Psoas muscle (tissue), 7 donors: ENCODE measurements at regions not wholly inside any gene's neighbourhood (a gene's known extent, or its start where the extent isn't known, plus 50 kb on each side); places are given as distances from the start of the nearest gene placed in this dataset.

Experiments
- ATAC-seq, 4 donors: fragments of 200-7000 bp; cut with Tn5 transposase; one replicate each; pipeline ENCODE4 v1.9.1; 2020; ENCODE audit warnings: moderate library complexity in 3 of 4, mild to moderate bottlenecking in 2 of 4
- DNase-seq, 2 donors: peaks; one replicate each; pipeline ENCODE4 v3.0.0-alpha.2; 2020
- H3K27ac ChIP-seq: fragments of 200-600 bp; one replicate; pipeline ENCODE4 v1.8.0; 2022
- H3K27me3 ChIP-seq, 3 donors: fragments of 200-600 bp in 1 of 3; one replicate each; pipeline versions ENCODE4 v1.6.1 to v1.8.0; 2013 to 2022; ENCODE audit warnings: low read length in 2 of 3, mild to moderate bottlenecking in 2 of 3, moderate library complexity in 1 of 3; ENCODE audit not compliant: insufficient read depth in 3 of 3
- H3K36me3 ChIP-seq, 2 donors: fragments of 200-600 bp in 1 of 2; one replicate each; pipeline versions ENCODE4 v1.6.1 to v1.8.0; 2013 to 2022; ENCODE audit warnings: low read depth in 1 of 2, mild to moderate bottlenecking in 1 of 2, moderate library complexity in 1 of 2; ENCODE audit not compliant: insufficient read depth in 1 of 2
- H3K4me1 ChIP-seq: fragments of 200-600 bp; one replicate; pipeline ENCODE4 v1.8.0; 2022
- H3K4me3 ChIP-seq: fragments of 200-600 bp; one replicate; pipeline ENCODE4 v1.8.0; 2022; ENCODE audit warnings: mild to moderate bottlenecking
- H3K9me3 ChIP-seq: fragments of 200-600 bp; one replicate; pipeline ENCODE4 v1.8.0; 2022
- whole genome bisulfite sequencing, 3 donors: extraction: QIAGEN DNeasy Blood & Tissue Kit; methylation state at CpG; one replicate each; pipeline versions ENCODE4 v1.1.6 to v1.1.7; 2013; 5-methylcytosine and 5-hydroxymethylcytosine counted together
- intact Hi-C, 2 donors: fragments of 100-400 bp; cut with DNase I; formaldehyde crosslinking; loops; one replicate each; pipeline versions ENCODE4 v1.11.0 to v1.14.2; 2022
- TF ChIP-seq, protein P1 (sequence below): fragments of 200-600 bp; IDR thresholded peaks from one replicate; pipeline ENCODE4 v1.8.0; 2022; ENCODE audit warnings: antibody characterized with exemption
- donor health status: healthy with polysubstance abuse.
- donor health status: DM: no; HTN: no; CAD: no; lungs with moderate emphysema.
- donor health status: Bipolar disorder and iron deficiency.
- donor health status: healthy.
- donor health status: DM: yes; HTN: yes; CAD: no.
- donor health status: DM: no; HTN: no; CAD: no.
- donor health status: DM: yes; HTN: yes; CAD: no.

DNA sequence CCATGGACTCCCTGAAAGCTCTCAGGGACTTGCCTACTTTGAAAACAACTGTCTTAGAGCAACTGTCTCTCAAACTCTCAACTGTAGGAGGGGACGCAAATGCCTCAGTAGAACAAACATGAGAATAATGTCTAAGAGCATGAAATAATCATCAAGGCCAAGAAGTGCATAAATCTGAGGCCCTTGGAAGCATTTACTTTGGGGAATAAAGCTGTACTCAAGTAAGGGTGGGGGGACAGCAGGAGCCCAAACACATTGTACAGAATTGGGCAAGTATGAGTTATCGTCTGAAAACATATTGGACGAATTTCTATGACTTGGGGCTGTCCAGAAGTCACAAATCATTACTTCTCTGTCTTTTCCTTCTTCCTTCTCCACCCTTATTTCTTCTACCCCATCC, 96.3 kb upstream of the HMHB1 start:
- intact Hi-C loops = no loop called here
- Histone ChIP-seq H3K4me1 (no peaks in the 10 kb centered on the region), H3K27ac (no peak overlapping the region), H3K9me3 (no peaks in the 10 kb centered on the region), H3K4me3 (no peak overlapping the region), H3K36me3 (no peaks in the 10 kb centered on the region), H3K27me3 (no peaks in the 10 kb centered on the region)
- TF ChIP-seq, protein P1, sequence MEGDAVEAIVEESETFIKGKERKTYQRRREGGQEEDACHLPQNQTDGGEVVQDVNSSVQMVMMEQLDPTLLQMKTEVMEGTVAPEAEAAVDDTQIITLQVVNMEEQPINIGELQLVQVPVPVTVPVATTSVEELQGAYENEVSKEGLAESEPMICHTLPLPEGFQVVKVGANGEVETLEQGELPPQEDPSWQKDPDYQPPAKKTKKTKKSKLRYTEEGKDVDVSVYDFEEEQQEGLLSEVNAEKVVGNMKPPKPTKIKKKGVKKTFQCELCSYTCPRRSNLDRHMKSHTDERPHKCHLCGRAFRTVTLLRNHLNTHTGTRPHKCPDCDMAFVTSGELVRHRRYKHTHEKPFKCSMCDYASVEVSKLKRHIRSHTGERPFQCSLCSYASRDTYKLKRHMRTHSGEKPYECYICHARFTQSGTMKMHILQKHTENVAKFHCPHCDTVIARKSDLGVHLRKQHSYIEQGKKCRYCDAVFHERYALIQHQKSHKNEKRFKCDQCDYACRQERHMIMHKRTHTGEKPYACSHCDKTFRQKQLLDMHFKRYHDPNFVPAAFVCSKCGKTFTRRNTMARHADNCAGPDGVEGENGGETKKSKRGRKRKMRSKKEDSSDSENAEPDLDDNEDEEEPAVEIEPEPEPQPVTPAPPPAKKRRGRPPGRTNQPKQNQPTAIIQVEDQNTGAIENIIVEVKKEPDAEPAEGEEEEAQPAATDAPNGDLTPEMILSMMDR = no peak
- no peak for ATAC-seq
- 87 to 91% (median 88%) methylated on average over 3 of the region's 3 CpGs for WGBS, 3 donors
- DNase-seq = no peak

DNA sequence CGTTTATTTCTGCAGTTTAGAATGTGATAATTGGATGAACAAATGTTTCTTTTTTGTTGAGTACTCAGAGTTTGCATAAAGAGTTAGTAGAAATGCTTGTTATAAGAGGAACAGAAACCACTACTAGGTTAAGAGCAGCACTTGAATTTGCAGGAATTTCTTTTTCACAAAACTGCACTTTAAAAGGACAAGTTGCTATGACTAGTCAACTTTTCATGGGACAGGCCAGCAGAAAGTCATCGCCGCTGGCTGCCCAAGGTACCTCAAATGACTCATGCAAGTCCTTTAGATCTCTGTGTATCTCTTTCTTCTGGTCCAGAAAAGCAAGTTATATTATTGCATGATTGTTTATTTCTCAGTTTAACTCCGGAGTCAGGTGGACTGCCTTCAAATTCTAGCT, 97.3 kb upstream of the HMHB1 start:
- H3K27me3 ChIP-seq = no peaks in the 10 kb centered on the region
- no peaks in the 10 kb centered on the region for H3K36me3 ChIP-seq
- WGBS, 3 donors = 56 to 74% (median 59%) methylated on average over 4 of the region's 4 CpGs
- H3K9me3 ChIP-seq = no peaks in the 10 kb centered on the region
- no peak overlapping the region for H3K4me3 ChIP-seq
- intact Hi-C loops = no loop called here
- no peak overlapping the region for H3K27ac ChIP-seq
- no peaks in the 10 kb centered on the region for H3K4me1 ChIP-seq
- ATAC-seq = no peak
- DNase-seq = peak in 1 of 2 donors; percentile 12
- TF ChIP-seq, protein P1 = no peak

DNA sequence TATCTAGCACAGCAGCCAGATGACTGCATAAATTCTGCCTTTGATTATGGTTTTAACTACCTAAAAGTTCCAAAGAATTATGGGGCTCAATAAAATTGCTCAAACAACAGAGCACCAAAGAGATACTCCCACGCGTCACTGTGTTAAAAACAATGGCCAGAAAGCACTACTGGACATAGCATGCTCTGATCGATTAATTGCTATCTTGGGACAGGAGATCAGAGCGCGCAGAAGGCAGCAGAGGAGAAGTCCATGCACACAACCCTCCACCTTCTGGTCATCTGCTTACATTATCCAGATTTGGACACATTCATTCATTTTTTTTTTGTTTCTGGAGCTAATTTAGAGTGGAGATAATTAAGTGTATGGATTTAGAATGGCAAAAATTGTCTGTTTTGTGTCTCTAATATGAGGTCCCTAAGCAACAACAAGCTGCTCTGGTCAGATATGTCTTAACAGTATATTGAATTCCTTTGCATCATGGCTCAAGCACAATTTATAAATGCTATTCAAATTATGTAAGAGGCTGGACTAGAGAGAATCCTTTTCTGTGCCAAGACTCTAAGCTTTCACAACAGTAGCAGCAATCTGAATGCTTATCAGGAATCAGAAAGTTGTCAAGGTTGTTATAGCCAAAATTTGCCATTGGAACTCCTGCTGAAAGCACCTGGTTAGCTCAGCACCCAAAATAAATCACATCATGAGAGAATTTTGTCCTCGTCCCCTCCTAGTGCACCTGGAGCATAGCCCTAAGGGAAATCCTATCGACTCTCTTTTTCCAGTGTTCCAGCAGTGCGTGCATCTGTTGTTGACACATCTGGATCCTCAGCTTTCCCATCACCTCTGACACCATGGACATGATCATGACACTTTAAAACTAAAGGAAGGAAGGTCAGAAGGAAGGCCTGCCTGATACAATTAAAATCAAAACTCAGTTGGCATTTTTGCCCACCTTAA, 98.6 kb upstream of the HMHB1 start:
- 55 to 58% (median 56%) methylated on average over 8 of the region's 8 CpGs for WGBS, 3 donors
- Histone ChIP-seq H3K4me1 (no peaks in the 10 kb centered on the region), H3K27me3 (no peaks in the 10 kb centered on the region), H3K4me3 (no peak overlapping the region), H3K9me3 (no peaks in the 10 kb centered on the region), H3K36me3 (no peaks in the 10 kb centered on the region), H3K27ac (no peak overlapping the region)
- TF ChIP-seq, protein P1 = no peak
- DNase-seq (no peak), ATAC-seq (no peak)
- intact Hi-C loops = no loop called here

DNA sequence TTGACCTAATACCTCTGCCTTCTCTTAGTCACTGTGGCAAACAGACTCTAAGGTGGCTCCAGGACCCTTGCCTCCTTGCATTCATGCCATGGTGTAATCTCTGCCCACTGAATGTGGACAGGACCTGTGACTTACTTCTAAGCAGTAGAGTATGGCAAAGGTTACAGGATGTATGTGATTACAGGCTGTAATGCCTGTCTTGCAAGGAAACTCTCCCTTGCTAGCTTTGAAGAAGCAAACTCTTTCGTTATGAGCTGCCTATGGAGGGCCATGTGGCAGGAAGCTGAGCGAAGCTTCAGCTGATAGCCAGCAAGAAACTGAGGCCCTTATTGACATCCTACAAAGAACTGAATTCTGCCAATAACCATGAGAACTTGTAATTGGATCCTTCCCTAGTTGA, 103.3 kb upstream of the HMHB1 start:
- Histone ChIP-seq H3K4me1 (no peaks in the 10 kb centered on the region), H3K9me3 (no peaks in the 10 kb centered on the region), H3K4me3 (no peak overlapping the region), H3K27me3 (no peaks in the 10 kb centered on the region), H3K36me3 (no peaks in the 10 kb centered on the region), H3K27ac (no peak overlapping the region)
- no peak for DNase-seq
- no peak for ATAC-seq
- 96 to 98% (median 97%) methylated on average over 2 of the region's 2 CpGs for WGBS, 3 donors
- TF ChIP-seq, protein P1 = no peak
- intact Hi-C loops = no loop called here
